GM12892 (cell line): ENCODE measurements at regions not wholly inside any gene's neighbourhood (a gene's known extent, or its start where the extent isn't known, plus 50 kb on each side); places are given as distances from the start of the nearest gene placed in this dataset.

Experiments
- POLR2A ChIP-seq: IDR thresholded peaks from 2 replicates; pipeline ENCODE4 v1.6.1; 2011; ENCODE audit warnings: low read depth, low read length, control low read depth
- POLR2AphosphoS5 ChIP-seq: IDR thresholded peaks from 2 replicates; pipeline ENCODE4 v1.6.1; 2011; ENCODE audit warnings: low read depth, low read length, control low read depth
- TAF1 ChIP-seq: IDR thresholded peaks from 2 replicates; pipeline ENCODE4 v1.6.1; 2011; ENCODE audit warnings: low read depth, mild to moderate bottlenecking, control low read depth, low read length, borderline replicate concordance

- TF ChIP-seq TAF1 (no peak), POLR2AphosphoS5 (no peak), POLR2A (no peak)
These were observed 382.9 kb downstream of the TMEM232 start for GRCh38 chr5:110343616-110344015.
